SH-SY5Y (cell line): ENCODE measurements at regions not wholly inside any gene's neighbourhood (a gene's known extent, or its start where the extent isn't known, plus 50 kb on each side); places are given as distances from the start of the nearest gene placed in this dataset.

ENCODE experiments used
- GATA2 ChIP-seq: IDR thresholded peaks from 2 replicates; pipeline ENCODE4 v1.6.1; 2011; ENCODE audit warnings: mild to moderate bottlenecking, low read depth, low read length
- GATA3 ChIP-seq: IDR thresholded peaks from 2 replicates; pipeline ENCODE4 v1.6.1; 2011; ENCODE audit warnings: low read depth, mild to moderate bottlenecking, low read length, moderate library complexity

- no peak for TF ChIP-seq GATA2
- no peak for TF ChIP-seq GATA3
Measured at GRCh38 chr20:33929917-33930316, 63.8 kb upstream of the RALY start.
